ENCODE measurements at regions not wholly inside any gene's neighbourhood (a gene's known extent, or its start where the extent isn't known, plus 50 kb on each side); places are given as distances from the start of the nearest gene placed in this dataset.

DNA sequence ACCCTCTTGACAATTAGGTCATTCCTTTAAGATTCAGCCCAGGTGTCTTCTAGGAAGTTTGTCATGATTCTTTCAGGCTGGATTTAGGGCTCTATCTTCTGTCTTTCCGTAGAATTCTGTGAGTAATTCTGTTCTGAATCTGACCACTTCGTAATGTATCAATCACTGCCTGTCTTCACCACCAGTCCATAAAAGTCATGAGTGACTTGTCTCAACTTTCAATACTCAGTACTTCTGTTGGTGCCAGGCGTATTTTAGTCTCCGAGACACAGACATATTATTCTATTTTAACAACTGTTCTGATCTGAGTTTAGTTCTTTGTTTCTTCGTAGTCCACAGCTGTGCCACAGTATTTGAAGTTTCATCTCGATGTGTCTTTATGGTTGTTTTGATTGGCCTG is 310.7 kb downstream of the PPARGC1A start:
- H3K27ac Mint-ChIP-seq, result no peak overlapping the region
- H4K8ac ChIP-seq (replicated peaks; ENCODE audit: insufficient read length, low read depth, low read length), result no peak overlapping the region
- H2AK5ac ChIP-seq (ENCODE audit: insufficient read length, low read length), result no peak overlapping the region
- H2BK12ac ChIP-seq (ENCODE audit: insufficient read length, low read depth, low read length), result no peak overlapping the region
- peaks cover 3% of the 10 kb centered on the region for H3K4me1 ChIP-seq (ENCODE audit: insufficient read depth, low read length)
- no peak overlapping the region for H4K5ac ChIP-seq (ENCODE audit: insufficient read length, low read depth, low read length)
- H4K20me1 ChIP-seq (ENCODE audit: control insufficient read depth, insufficient read depth, insufficient read length), result no peaks in the 10 kb centered on the region
- H3K27me3 Mint-ChIP-seq (ENCODE audit: low read depth), result no peaks in the 10 kb centered on the region
- H3K4ac ChIP-seq (ENCODE audit: low read depth, low read length), result no peak overlapping the region
- no peaks in the 10 kb centered on the region for H3K27me3 ChIP-seq (ENCODE audit: insufficient read depth, low read length)
- peaks cover 2% of the 10 kb centered on the region in 2 experiments; a peak in 2 of 5 replicates for H3K9me3 Mint-ChIP-seq
- H3K4me1 Mint-ChIP-seq, result peaks cover 33 to 34% of the 10 kb centered on the region in 2 experiments
- no peak overlapping the region for H2BK5ac ChIP-seq (ENCODE audit: insufficient read length, low read length)
- TF ChIP-seq, protein P1, sequence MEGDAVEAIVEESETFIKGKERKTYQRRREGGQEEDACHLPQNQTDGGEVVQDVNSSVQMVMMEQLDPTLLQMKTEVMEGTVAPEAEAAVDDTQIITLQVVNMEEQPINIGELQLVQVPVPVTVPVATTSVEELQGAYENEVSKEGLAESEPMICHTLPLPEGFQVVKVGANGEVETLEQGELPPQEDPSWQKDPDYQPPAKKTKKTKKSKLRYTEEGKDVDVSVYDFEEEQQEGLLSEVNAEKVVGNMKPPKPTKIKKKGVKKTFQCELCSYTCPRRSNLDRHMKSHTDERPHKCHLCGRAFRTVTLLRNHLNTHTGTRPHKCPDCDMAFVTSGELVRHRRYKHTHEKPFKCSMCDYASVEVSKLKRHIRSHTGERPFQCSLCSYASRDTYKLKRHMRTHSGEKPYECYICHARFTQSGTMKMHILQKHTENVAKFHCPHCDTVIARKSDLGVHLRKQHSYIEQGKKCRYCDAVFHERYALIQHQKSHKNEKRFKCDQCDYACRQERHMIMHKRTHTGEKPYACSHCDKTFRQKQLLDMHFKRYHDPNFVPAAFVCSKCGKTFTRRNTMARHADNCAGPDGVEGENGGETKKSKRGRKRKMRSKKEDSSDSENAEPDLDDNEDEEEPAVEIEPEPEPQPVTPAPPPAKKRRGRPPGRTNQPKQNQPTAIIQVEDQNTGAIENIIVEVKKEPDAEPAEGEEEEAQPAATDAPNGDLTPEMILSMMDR (conservative IDR thresholded peaks at IDR 0.05), result no peak
- no peak overlapping the region for H2BK15ac ChIP-seq (ENCODE audit: low read depth, low read length)
- H3K23me2 ChIP-seq (ENCODE audit: insufficient read length, low read depth, low read length, poor library complexity, severe bottlenecking), result no peaks in the 10 kb centered on the region
- no peak overlapping the region for H3T11ph ChIP-seq (ENCODE audit: low read length)
- no peak overlapping the region for H3K4me2 ChIP-seq (ENCODE audit: insufficient read depth, insufficient read length, low read length)
- H3K23ac ChIP-seq (ENCODE audit: insufficient read length, low read depth, low read length), result no peak overlapping the region
- no peaks in the 10 kb centered on the region for H3K79me2 ChIP-seq (ENCODE audit: insufficient read depth, low read length)
- H3K36me3 Mint-ChIP-seq (ENCODE audit: insufficient read depth in 1 of 3, low read depth in 3 of 3), result peaks cover 0 to 4% (median 2%) of the 10 kb centered on the region in 3 experiments; a peak in 3 of 7 replicates
- no peaks in the 10 kb centered on the region for H3K9me3 ChIP-seq (ENCODE audit: control insufficient read depth, low read depth, low read length)
- H3K14ac ChIP-seq (ENCODE audit: insufficient read depth, low read length), result no peak overlapping the region
- no CpG with 5 or more reads among the region's 6 CpGs for WGBS (ENCODE audit: extremely low coverage, insufficient read length, low lambda C conversion rate)
- H4K91ac ChIP-seq (ENCODE audit: insufficient read length, low read depth, low read length), result no peak overlapping the region
- no peak overlapping the region for H3K18ac ChIP-seq (ENCODE audit: insufficient read length, low read depth, low read length)
- no peak overlapping the region for H3K56ac ChIP-seq (ENCODE audit: insufficient read length, low read depth, low read length)
- H3K79me1 ChIP-seq (ENCODE audit: insufficient read depth, low read depth, low read length, poor library complexity, severe bottlenecking), result no peaks in the 10 kb centered on the region
- no peak overlapping the region for H2BK120ac ChIP-seq (ENCODE audit: low read depth, low read length, poor library complexity, severe bottlenecking)
- H3K4me3 Mint-ChIP-seq, result no peak overlapping the region
- no peak overlapping the region for H3K27ac ChIP-seq (ENCODE audit: insufficient read length, low read depth, low read length)
- DNase-seq, result no peak
- H2BK20ac ChIP-seq (ENCODE audit: low read depth, low read length, poor library complexity, severe bottlenecking), result no peak overlapping the region
- no peak overlapping the region for H2AFZ ChIP-seq (ENCODE audit: low read length)
- H3K9ac ChIP-seq (ENCODE audit: extremely low read depth, insufficient read length, low read length), result no peak overlapping the region
